Parathyroid adenoma (tissue), 2 donors: ENCODE measurements at regions not wholly inside any gene's neighbourhood (a gene's known extent, or its start where the extent isn't known, plus 50 kb on each side); places are given as distances from the start of the nearest gene placed in this dataset.
"Not testable (repeated sequence)": the region's sequence is repeated elsewhere in the genome, so short reads cannot be mapped to it uniquely, and the experiment has no call there.

Experiments
- H2AFZ ChIP-seq: fragments of 300-600 bp; sonication (generic); one replicate; pipeline ENCODE4 v1.7.0; 2017; ENCODE audit warnings: antibody characterized with exemption, mild to moderate bottlenecking
- H3K27ac ChIP-seq: fragments of 300-600 bp; sonication (generic); one replicate; pipeline ENCODE4 v1.7.0; 2017
- H3K27me3 ChIP-seq: fragments of 300-600 bp; sonication (generic); one replicate; pipeline ENCODE4 v1.7.0; 2017; ENCODE audit warnings: low read length; ENCODE audit not compliant: control insufficient read depth, insufficient read depth
- H3K36me3 ChIP-seq: fragments of 300-600 bp; sonication (generic); one replicate; pipeline ENCODE4 v1.7.0; 2017; ENCODE audit warnings: low read length; ENCODE audit not compliant: control insufficient read depth, insufficient read depth
- H3K4me1 ChIP-seq: fragments of 300-600 bp; sonication (generic); one replicate; pipeline ENCODE4 v1.7.0; 2017; ENCODE audit warnings: control low read depth
- H3K4me2 ChIP-seq: fragments of 300-600 bp; sonication (generic); one replicate; pipeline ENCODE4 v1.7.0; 2017; ENCODE audit warnings: low read length
- H3K4me3 ChIP-seq: fragments of 300-600 bp; sonication (generic); one replicate; pipeline ENCODE4 v1.7.0; 2017; ENCODE audit warnings: low read depth, low read length
- H3K79me2 ChIP-seq: fragments of 300-600 bp; sonication (generic); one replicate; pipeline ENCODE4 v1.7.0; 2017; ENCODE audit warnings: control low read depth
- H3K9ac ChIP-seq: fragments of 300-600 bp; sonication (generic); one replicate; pipeline ENCODE4 v1.7.0; 2017; ENCODE audit warnings: mild to moderate bottlenecking
- H3K9me3 ChIP-seq: fragments of 300-600 bp; sonication (generic); one replicate; pipeline ENCODE4 v1.7.0; 2017; ENCODE audit warnings: low read length; ENCODE audit not compliant: control insufficient read depth
- TF ChIP-seq, protein P1 (sequence below): fragments of 300-600 bp; sonication (generic); IDR thresholded peaks from one replicate; pipeline ENCODE4 v1.7.0; 2017; ENCODE audit warnings: antibody characterized with exemption, mild to moderate bottlenecking
- donor health status: primary hyperparathyroidism.

DNA sequence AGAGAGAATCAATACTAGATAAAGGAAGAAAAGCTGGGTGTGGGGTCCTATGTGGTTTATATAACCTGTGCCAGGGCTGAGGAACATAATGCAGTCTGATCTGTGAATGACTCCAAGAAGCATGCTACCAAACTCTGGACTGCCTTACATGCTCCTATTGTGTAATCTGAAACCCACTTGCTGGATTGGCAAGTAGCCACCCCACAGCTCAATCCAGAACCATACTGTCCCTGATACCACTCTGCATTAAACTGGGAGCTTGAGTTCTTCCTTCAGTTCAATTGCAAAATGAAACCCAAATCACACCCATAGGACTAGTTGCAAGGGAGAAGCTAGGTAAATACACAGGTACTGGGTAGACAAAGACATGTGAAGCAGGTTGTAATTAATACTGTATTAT lies 115.4 kb upstream of the NEGR1 start:
- H3K4me1 ChIP-seq, result no peaks in the 10 kb centered on the region
- H3K27me3 ChIP-seq, result no peaks in the 10 kb centered on the region
- no peaks in the 10 kb centered on the region for H3K9me3 ChIP-seq
- no peaks in the 10 kb centered on the region for H3K79me2 ChIP-seq
- no peak overlapping the region for H3K9ac ChIP-seq
- H3K36me3 ChIP-seq, result no peaks in the 10 kb centered on the region
- H2AFZ ChIP-seq, result no peak overlapping the region
- no peak overlapping the region for H3K27ac ChIP-seq
- H3K4me3 ChIP-seq, result no peak overlapping the region
- H3K4me2 ChIP-seq, result no peak overlapping the region
- TF ChIP-seq, protein P1, sequence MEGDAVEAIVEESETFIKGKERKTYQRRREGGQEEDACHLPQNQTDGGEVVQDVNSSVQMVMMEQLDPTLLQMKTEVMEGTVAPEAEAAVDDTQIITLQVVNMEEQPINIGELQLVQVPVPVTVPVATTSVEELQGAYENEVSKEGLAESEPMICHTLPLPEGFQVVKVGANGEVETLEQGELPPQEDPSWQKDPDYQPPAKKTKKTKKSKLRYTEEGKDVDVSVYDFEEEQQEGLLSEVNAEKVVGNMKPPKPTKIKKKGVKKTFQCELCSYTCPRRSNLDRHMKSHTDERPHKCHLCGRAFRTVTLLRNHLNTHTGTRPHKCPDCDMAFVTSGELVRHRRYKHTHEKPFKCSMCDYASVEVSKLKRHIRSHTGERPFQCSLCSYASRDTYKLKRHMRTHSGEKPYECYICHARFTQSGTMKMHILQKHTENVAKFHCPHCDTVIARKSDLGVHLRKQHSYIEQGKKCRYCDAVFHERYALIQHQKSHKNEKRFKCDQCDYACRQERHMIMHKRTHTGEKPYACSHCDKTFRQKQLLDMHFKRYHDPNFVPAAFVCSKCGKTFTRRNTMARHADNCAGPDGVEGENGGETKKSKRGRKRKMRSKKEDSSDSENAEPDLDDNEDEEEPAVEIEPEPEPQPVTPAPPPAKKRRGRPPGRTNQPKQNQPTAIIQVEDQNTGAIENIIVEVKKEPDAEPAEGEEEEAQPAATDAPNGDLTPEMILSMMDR, result no peak

DNA sequence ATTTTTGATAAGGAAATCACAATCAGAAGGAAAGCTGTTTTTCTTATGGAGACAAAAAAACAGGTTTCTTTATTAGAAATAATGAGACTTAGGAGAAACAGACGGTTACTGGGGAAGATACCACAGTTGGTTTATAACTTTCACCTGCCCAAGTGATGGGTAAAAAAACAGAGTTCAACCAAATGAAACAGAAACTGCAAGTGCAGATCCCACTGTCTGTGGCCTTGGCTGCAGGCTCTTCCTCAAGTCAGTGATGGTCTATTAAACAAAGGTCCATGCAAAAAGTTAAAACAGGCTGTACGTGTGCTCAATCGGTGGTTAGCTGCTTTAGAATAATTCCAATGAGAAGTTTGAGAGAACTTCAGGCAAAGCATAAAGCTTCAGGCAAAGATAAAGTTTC lies 112.1 kb upstream of the NEGR1 start:
- Histone ChIP-seq H3K27ac (no peak overlapping the region), H3K9me3 (no peaks in the 10 kb centered on the region), H3K4me1 (no peaks in the 10 kb centered on the region), H3K27me3 (no peaks in the 10 kb centered on the region), H3K79me2 (no peaks in the 10 kb centered on the region), H3K9ac (no peak overlapping the region), H3K36me3 (no peaks in the 10 kb centered on the region), H3K4me3 (no peak overlapping the region), H3K4me2 (no peak overlapping the region), H2AFZ (no peak overlapping the region)
- TF ChIP-seq, protein P1, result no peak

GRCh38 chr1:72379072-72379471 lies 96.7 kb upstream of the NEGR1 start:
- Histone ChIP-seq H3K27me3 (no peaks in the 10 kb centered on the region), H3K9me3 (no peaks in the 10 kb centered on the region), H3K36me3 (no peaks in the 10 kb centered on the region), H3K4me1 (no peaks in the 10 kb centered on the region), H3K79me2 (no peaks in the 10 kb centered on the region), H2AFZ (no peak overlapping the region), H3K27ac (no peak overlapping the region), H3K9ac (no peak overlapping the region), H3K4me3 (no peak overlapping the region), H3K4me2 (no peak overlapping the region)
- TF ChIP-seq, protein P1, result no peak

DNA sequence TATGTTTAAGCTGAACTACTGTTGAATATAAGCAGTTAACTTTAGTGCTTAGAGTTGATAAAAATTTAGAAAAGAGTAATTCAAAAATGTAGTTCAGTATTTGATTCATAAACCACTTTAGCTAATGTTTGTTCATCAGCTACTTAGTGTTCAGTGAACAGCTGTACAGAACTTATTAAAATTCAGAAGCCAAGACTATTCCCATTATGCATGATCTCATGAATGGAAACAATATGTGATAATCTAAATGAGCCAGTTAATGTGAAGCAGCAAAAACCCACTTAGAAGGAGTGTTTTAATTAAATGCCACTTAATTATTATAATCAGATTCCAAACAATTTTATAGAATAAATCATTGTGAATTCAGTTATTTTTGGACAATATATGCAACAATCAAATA lies 92.9 kb upstream of the NEGR1 start:
- TF ChIP-seq, protein P1, result no peak
- Histone ChIP-seq H3K4me2 (no peak overlapping the region), H3K27ac (no peak overlapping the region), H3K36me3 (no peaks in the 10 kb centered on the region), H3K79me2 (no peaks in the 10 kb centered on the region), H3K4me1 (no peaks in the 10 kb centered on the region), H3K9me3 (no peaks in the 10 kb centered on the region), H3K4me3 (no peak overlapping the region), H3K9ac (no peak overlapping the region), H3K27me3 (no peaks in the 10 kb centered on the region), H2AFZ (no peak overlapping the region)

DNA sequence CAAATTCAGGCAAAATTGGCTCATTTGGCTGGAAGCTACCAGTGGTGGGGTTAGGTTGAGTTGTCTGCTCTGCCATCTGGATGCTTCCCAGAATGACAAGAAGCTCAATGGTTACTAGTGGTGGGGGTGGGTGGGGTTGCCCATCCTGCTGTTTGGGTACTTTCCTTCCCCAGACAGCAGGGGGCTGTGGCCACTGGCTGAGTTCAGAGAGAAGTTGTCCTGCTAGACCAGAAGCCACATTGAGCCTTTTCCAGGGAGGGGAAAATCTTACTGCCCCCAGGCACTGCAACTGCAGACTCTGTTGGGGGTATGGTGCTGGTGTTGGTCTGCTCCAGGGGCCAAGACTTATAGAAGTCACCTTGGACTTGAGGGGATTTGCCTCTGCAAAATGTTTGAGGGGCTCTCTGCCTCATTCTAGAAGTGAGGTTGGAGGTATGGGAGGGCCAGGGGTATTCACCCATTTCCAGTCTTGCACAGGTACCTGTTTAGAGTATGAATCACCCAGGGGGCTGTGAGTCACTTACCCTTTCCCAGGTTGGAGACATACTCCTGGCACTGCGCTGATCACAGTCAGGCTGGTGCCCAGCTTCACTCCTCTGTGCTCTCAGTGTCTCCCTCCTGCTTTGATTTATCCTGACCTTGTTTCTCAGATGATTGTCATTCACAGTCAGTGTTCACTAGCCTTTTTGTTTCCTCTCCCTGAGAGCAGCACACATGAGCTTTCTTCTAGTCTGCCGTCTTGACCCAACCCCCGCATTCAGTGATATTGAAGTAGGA lies 89.1 kb upstream of the NEGR1 start:
- Histone ChIP-seq H3K27ac (no peak overlapping the region), H3K36me3 (no peaks in the 10 kb centered on the region), H3K4me2 (no peak overlapping the region)

GRCh38 chr1:72370836-72371235 lies 88.5 kb upstream of the NEGR1 start:
- H3K27me3 ChIP-seq, H3K4me1 ChIP-seq, H3K79me2 ChIP-seq: not testable (repeated sequence)

More for the DNA sequence above, 89.1 kb upstream of the NEGR1 start:
- TF ChIP-seq, protein P1, result no peak
- Histone ChIP-seq H3K4me3 (no peak overlapping the region), H3K9ac (no peak overlapping the region), H3K4me1 (no peaks in the 10 kb centered on the region), H3K9me3 (no peaks in the 10 kb centered on the region), H2AFZ (no peak overlapping the region), H3K79me2 (no peaks in the 10 kb centered on the region), H3K27me3 (no peaks in the 10 kb centered on the region)

More at GRCh38 chr1:72370836-72371235, 88.5 kb upstream of the NEGR1 start:
- not testable (repeated sequence) for H3K4me2 ChIP-seq, H3K9ac ChIP-seq, H3K27ac ChIP-seq, H3K4me3 ChIP-seq, H3K36me3 ChIP-seq, H2AFZ ChIP-seq, H3K9me3 ChIP-seq
